GM19351 (cell line): ENCODE measurements at regions not wholly inside any gene's neighbourhood (a gene's known extent, or its start where the extent isn't known, plus 50 kb on each side); places are given as distances from the start of the nearest gene placed in this dataset.
"Not testable (repeated sequence)": the region's sequence is repeated elsewhere in the genome, so short reads cannot be mapped to it uniquely, and the experiment has no call there.

Source experiments
- ATAC-seq: cut with Tn5 transposase; IDR thresholded peaks from one replicate; pipeline ENCODE4 v1.9.1; 2021; ENCODE audit warnings: mild to moderate bottlenecking, moderate library complexity; ENCODE audit not compliant: unreplicated experiment

- no peak for ATAC-seq
Observed at GRCh38 chr16:87133112-87133850, 183.9 kb downstream of the C16orf95 start.

GRCh38 chr16:87133966-87134627 lies 183.1 kb downstream of the C16orf95 start:
- no peak for ATAC-seq

- ATAC-seq = no peak
Observed at GRCh38 chr16:87134628-87134995, 182.6 kb downstream of the C16orf95 start.

DNA sequence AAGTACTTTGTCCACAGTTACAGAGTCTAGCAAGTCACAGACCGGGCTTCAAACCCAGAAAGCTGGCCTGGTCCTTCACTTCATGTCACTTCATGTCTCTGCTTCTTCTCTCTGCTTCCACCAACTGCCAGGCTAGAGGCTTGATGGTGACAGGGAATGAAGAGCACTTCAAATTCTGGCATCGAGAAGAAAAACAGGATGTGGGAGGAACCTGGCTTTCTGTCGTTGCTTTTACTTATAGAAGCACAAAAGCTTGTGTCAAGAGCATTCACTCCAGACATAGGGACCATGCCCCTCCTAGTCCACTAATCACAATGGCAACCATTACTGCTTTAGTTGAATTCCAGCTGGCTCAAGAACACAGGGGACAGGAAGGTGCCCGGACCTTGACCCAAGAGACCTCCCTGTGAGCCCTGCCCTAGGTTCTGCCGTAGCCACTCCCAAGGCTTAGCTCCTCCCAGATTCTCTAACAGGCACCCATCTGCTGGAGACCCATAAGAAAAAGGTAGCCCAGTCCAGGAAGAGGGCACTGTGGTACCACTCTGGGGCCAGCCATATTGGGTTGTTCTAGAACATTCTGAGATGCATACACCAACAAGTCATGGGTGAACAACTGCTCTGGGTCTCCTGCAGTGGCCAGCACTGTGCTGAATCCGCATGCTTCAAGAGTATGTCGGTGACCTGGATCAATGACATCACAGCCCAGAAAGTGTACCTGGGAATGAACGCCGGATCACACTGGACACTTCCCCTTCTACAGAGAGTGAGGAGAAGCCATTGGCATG lies 181.8 kb downstream of the C16orf95 start:
- no peak for ATAC-seq

GRCh38 chr16:87138316-87138715 lies 178.9 kb downstream of the C16orf95 start:
- no peak for ATAC-seq

GRCh38 chr16:87138738-87139267 lies 178.4 kb downstream of the C16orf95 start:
- no peak for ATAC-seq

DNA sequence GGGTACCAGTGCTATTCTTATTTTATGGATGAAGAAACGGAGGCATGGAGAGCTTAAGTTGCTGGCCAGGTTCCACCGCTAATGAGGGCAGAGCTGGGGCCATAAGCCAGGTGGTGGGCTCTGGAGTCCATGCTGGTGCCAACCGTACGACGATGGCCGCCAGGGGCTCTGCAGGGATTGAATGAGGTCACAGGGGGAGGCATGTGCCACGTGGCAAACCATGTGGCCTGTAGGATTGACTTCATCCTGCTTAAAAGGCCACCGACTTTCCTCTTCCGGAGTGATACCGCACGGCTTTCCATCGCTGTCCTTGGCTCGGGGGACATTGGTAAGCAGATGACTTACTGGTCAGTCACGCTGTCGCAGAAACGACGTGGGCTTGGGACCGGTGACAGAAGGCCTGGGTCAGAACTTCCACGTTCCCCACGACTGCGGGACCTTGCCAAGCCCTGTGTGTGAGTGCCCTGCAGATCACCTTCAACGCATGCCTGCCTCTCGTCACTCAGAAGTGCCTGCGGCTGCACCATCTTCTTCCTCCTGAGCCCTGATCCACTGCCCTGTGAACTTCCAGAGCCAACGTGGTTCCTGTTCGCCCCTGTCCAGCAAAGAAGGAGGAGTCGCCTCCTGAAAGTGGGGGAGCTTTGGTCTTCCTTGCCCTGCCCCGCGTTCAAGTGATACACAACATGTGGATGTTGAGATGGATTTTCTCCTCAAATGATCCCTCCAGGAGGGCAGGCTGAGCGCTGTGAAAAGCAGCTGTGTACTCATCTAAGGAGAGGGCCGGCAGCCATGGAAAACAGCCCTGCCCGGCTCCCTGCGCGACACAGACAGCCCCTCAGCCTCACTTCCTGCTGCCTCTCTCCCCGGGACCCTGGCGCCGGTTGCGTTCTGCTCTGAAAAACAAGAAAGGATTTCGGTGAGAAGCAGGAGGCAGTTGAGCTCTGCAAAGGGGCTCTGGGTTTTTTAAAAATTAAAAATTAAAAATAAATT lies 176.7 kb downstream of the C16orf95 start:
- no peak for ATAC-seq

DNA sequence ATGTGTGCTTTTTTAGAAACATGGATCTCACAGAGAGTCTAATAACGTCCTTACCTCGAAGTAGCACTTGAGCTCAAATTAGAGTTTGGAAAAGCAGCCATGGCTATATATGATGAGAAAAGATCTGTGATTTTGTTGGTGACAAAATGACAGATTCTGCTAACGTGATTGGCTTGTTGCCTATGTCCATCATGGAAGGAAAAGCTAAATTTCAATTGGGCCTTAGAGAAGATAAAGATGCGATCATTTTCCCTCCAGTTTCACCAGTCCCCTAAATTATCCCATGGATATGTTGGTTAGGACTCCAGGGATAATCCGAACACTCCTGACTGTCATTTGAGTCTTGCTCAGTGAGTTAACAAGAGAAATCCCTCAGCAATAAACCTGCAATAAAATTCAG lies 175.8 kb downstream of the C16orf95 start:
- no peak for ATAC-seq

DNA sequence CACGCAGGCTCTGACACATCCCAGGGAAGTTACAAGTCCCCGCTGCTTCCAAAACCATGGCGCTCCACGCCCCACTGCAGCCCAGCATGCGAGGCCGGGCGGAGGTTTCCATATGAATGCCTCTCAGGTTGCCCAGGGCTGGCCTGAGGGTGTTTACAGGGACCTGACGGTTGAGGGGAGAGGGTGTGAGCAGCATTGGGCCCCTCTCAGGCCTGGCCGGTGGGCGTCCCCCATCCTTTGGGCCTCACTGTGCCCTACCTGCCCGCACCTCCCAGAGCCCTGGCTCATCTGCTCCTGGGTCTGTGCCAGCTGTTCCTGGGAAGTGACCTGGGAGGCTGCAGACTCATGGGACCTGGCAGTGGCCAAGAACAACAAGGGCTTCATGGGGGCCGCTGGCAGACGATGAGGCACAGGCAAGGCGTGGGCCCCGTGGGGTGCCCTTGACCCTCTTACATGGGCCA lies 173.5 kb downstream of the C16orf95 start:
- ATAC-seq = no peak

GRCh38 chr16:87144232-87144631 lies 173.0 kb downstream of the C16orf95 start:
- ATAC-seq = no peak

DNA sequence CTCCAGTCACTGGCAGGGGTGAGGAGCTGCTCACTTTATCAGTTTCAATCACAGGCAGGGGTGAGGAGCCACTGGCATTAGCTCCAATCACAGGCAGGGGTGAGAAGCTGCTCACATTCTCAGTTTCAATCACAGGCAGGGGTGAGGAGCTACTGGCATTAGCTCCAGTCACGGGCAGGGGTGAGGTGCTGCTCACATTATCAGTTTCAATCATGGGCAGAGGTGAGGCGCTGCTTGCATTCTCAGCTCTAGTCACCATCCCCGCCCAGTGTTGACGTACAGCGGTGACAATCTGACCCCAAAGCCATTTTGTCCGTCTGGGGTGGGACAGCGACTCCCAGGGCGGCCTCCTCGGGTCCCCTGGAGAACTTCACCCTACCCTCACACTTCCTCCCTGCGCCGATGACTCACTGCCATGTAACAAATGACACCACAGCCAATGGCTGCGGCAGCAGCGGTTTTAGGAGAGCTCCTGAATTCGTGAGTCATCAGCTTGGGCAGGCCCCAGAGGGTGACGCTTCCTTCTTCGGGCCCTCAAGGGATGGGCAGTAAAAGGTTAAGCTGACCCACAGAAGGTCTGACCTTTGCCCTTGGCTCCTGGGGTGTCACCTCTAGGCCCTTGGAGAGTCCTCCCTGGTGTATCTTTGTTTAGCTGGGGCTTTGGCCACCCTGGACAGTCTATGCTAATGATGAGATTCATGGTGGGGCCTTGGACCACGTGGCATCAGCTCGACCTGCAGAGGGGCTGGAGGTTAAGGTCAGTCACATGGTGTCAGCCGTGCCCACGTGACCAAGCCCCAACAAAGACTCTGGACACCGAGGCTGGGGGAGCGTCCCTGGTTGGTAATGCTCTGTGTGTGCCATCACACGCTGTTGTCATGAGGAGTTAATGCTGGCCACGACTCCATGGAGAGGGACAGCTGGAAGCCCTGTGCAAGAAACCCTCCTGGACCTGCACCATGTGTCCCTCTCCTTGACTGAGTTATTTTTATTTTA lies 171.7 kb downstream of the C16orf95 start:
- no peak for ATAC-seq

DNA sequence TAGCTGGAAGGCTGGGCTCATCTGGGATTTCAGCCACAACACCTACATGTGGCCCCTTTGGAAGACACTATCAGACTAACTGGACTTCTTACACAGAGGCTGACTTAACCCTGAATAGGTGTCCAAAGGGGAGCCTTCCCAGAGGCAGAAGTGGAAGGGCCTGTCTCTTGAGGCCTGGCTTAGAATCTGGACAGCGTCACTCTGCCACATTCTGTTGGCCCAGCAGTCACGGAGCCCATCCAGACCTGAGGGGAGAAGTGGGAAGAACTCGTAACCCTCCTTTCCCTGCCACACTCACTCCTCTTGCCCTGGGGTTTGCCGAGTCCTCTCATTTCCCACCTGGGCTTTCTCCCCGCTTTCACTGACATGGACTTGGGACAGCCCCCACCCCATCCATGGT lies 170.5 kb downstream of the C16orf95 start:
- no peak for ATAC-seq

GRCh38 chr16:87149051-87149450 lies 168.1 kb downstream of the C16orf95 start:
- no peak for ATAC-seq

DNA sequence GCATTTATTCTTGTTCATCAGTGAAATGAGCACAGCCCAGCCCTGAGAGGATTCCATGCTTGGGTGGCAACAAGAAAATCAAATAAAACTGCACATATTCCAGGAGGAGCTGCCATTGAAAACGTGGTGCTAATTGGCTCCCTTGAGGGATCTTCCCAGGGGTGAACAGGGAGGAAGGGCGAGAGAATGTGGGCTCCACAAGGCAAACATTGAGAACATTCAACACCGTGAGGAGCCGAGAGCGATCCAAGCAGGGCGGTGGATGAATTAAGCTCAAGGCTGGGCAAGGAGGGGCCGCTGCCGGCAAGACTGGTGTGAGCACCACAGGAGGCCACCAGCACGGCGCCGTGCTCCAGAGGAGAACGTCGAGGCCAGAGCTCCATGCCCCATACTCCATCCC lies 166.9 kb downstream of the C16orf95 start:
- no peak for ATAC-seq

- ATAC-seq = no peak
Observed at GRCh38 chr16:87150681-87151280, 166.4 kb downstream of the C16orf95 start.

DNA sequence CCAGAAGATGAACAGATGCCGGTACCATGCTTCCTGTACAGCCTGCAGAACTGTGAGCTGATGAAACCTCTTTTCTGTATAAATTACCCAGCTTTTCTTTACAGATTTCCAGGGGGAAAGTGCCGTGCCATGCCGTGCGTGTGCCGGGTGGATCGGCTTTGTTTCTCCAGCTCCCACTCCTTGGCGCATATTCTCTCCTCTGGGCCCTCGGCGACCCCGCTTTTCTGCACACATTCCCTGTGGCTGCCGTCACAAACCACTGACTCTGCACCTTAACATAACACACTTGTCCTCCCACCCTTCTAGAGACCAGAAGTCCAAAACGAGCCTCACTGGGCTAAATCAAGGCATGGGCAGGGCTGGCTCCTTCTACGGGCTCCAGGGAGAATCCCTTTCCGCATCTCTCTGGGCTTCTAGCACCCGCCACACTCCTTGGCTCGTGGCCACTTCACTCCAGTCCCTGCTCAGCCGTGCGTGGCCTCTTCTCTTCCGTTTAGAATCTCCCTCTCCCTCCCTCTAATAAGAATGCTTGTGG lies 164.9 kb downstream of the C16orf95 start:
- ATAC-seq = no peak

DNA sequence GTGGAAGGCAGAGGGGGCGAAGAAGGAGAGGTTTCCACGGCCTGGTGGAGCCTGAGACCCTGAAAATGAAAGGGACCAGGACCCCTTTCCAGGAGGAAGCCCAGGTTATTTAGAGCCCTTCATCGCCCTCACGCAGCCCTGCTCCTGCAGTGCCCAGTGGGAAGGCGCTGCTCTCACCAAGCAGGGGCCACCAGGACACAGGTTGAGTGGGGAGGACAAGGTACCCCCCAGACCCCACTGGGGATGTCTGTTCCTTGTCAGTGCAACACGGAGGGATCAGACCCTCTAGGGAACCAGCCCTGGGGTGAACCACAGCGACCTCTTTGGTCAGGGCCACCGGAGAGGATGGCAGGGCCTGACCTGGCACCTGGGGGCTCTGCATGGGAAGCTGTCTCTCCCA lies 163.9 kb downstream of the C16orf95 start:
- ATAC-seq = no peak

GRCh38 chr16:87155315-87155714 lies 161.9 kb downstream of the C16orf95 start:
- ATAC-seq = not testable (repeated sequence)
